Large intestine (tissue), 3 donors: ENCODE measurements at regions not wholly inside any gene's neighbourhood (a gene's known extent, or its start where the extent isn't known, plus 50 kb on each side); places are given as distances from the start of the nearest gene placed in this dataset.
"Not testable (repeated sequence)": the region's sequence is repeated elsewhere in the genome, so short reads cannot be mapped to it uniquely, and the experiment has no call there.

ENCODE experiments used
- DNase-seq, 2 donors: peaks; one replicate each; pipeline versions ENCODE4 v3.0.0 to v3.0.0-alpha.2; 2013
- H3K27ac ChIP-seq: one replicate; pipeline ENCODE4 v1.5.1; 2013; ENCODE audit warnings: low read length
- H3K27me3 ChIP-seq: 2 replicates; pipeline ENCODE4 v1.6.1; 2013; ENCODE audit warnings: low read length; ENCODE audit not compliant: control insufficient read depth, insufficient read depth
- H3K36me3 ChIP-seq: 2 replicates; pipeline ENCODE4 v1.6.1; 2013; ENCODE audit warnings: low read length; ENCODE audit not compliant: control insufficient read depth, insufficient read depth
- H3K4me1 ChIP-seq: one replicate; pipeline ENCODE4 v1.6.1; 2013; ENCODE audit warnings: low read length; ENCODE audit not compliant: control insufficient read depth, insufficient read depth
- H3K4me3 ChIP-seq: one replicate; pipeline ENCODE4 v1.5.1; 2013; ENCODE audit warnings: low read length
- H3K9me3 ChIP-seq: one replicate; pipeline ENCODE4 v1.6.1; 2013; ENCODE audit warnings: mild to moderate bottlenecking, low read depth, low read length, moderate library complexity; ENCODE audit not compliant: control insufficient read depth
- WGBS: methylation state at CpG from one replicate; pipeline ENCODE4 v1.1.5; 2013; ENCODE audit warnings: low lambda C conversion rate; ENCODE audit not compliant: insufficient coverage; 5-methylcytosine and 5-hydroxymethylcytosine counted together

DNA sequence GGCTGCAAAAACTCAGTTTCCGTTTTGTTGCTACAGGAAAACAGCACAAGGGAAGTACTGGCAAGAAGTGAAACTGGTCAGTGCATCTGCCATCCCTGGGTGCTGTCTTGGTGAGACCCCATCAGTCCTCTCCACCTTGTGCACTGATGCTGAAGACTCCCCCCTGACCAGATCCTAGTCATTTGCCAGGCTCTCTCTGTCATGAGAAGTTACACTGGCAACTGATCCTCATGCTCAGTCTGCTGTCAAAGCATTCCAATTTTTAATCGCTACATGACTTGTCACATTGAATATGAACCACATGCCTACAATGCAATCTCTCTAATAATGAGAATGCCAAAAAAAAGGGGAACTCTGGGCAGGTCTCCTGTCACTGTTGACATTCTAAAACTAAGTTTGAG is 296.5 kb downstream of the ZIC1 start:
- H3K4me1 ChIP-seq: no peaks in the 10 kb centered on the region
- H3K4me3 ChIP-seq: no peak overlapping the region
- H3K27me3 ChIP-seq: no peaks in the 10 kb centered on the region
- WGBS: 100% methylated on average over 1 of the region's 2 CpGs
- H3K36me3 ChIP-seq: no peaks in the 10 kb centered on the region
- no peak for DNase-seq
- no peak overlapping the region for H3K27ac ChIP-seq
- H3K9me3 ChIP-seq: no peaks in the 10 kb centered on the region

DNA sequence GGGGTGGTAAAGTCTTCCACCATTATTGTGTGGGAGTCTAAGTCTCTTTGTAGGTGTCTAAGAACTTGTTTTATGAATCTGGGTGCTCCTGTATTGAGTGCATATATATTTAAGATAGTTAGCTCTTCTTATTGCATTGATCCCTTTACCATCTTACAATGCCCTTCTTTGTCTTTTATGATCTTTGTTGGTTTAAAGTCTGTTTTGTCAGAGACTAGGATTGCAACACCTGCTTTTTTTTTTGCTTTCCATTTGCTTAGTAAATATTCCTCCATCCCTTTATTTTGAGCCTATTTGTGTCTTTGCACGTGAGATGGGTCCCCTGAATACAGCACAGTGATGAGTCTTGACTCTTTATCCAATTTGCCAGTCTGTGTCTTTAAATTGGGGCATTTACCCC is 301.6 kb downstream of the ZIC1 start:
- not testable (repeated sequence) for H3K27me3 ChIP-seq, H3K4me1 ChIP-seq, H3K27ac ChIP-seq, H3K36me3 ChIP-seq, H3K4me3 ChIP-seq, H3K9me3 ChIP-seq, DNase-seq
- WGBS: no CpG with 5 or more reads among the region's 1 CpG

DNA sequence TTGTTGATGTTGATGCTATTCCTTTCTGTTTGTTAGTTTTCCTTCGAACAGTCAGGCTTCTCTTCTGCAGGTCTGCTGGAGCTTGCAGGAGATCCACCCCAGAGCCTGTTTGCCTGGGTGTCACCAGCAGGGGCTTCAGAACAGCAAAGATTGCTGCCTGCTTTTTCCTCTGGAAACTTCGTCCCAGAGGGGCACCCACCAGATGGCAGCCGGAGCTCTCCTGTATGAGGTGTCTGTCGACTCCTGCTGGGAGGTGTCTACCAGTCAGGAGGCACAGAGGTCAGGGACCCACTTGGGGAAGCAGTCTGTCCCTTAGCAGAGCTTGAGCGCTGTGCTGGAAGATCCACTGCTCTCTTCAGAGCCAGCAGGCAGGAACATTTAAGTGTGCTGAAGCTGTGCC is 303.2 kb downstream of the ZIC1 start:
- Histone ChIP-seq H3K9me3 (no peaks in the 10 kb centered on the region), H3K36me3 (no peaks in the 10 kb centered on the region), H3K27ac (no peak overlapping the region), H3K27me3 (no peaks in the 10 kb centered on the region), H3K4me3 (no peak overlapping the region), H3K4me1 (no peaks in the 10 kb centered on the region)
- WGBS: no CpG with 5 or more reads among the region's 5 CpGs
- DNase-seq: no peak

DNA sequence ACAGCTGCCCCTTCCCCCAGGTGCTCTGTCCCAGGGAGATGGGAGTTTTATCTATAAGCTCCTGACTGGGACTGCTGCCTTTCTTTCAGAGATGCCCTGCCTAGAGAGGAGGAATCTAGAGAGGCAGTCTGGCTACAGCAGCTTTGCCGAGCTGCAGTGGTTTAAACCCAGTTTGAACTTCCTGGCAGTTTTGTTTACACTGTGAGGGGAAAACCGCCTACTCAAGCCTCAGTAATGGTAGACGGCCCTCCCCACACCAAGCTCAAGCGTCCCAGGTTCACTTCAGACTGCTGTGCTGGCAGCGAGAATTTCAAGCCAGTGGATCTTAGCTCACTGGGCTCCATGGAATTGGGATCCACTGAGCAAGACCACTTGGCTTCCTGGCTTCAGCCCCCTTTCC is 303.6 kb downstream of the ZIC1 start:
- H3K36me3 ChIP-seq, DNase-seq, H3K27me3 ChIP-seq, H3K9me3 ChIP-seq, H3K4me3 ChIP-seq, H3K4me1 ChIP-seq, H3K27ac ChIP-seq: not testable (repeated sequence)
- WGBS: no CpG with 5 or more reads among the region's 5 CpGs

DNA sequence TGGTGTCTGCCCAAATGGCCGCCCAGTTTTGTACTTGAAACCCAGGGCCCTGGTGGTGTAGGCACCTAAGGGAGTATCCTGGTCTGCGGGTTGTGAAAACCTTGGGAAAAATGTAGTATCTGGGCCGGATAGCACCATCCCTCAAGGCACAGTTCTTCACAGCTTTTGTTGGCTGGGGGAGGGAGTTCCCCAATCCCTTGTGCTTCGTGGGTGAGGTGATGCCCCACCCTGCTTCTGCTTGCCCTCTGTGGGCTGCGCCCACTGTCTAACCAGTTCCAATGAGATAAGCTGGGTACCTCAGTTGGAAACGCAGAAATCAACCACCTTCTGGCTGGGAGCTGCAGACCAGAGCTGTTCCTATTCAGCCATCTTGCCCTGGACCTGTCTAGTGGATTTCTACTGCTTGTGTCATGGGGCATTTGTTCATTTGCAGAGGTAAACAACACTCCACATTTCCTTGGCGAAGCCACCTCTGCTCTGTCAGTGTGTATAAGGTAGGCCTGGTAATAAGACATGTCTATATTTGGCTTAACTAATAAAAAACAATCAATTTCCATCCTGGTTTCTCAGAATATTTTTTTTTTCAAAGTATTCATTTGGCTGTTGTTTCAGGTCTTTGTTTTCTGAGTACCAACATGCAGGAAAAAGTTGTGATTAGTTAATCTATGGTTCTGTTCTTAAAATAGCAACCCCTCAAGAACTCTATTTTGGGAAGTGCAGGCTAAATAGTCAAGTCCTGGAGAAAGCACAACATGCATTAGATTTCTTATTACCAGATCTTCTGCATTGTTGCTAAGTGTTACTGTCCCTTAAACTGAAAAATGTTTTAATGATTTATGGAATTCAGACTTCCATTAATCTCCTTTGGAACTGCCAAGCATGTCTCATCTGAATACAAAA is 304.3 kb downstream of the ZIC1 start:
- Histone ChIP-seq H3K9me3 (no peaks in the 10 kb centered on the region), H3K27ac (no peak overlapping the region), H3K4me1 (no peaks in the 10 kb centered on the region), H3K4me3 (no peak overlapping the region), H3K27me3 (no peaks in the 10 kb centered on the region), H3K36me3 (no peaks in the 10 kb centered on the region)
- DNase-seq: no peak
- no CpG with 5 or more reads among the region's 7 CpGs for WGBS

DNA sequence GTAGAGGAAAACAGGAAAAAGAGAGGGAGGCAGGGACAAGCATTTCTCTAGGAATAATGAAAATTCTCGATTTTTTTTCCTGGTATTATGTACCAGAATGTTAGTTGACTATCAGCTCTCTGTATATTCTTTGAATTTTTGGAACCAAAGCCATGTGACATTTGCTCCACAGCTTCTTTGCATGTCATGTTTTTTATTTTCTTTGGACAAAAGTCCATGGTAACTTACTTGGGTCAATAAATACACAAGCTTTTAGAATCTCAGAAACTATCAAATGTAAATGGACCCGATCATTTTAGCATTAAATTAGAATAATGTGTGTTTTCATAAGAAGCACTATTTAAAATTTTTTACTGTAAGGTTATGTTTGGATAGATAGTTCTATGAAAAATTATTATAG is 320.5 kb downstream of the ZIC1 start:
- Histone ChIP-seq H3K36me3 (no peaks in the 10 kb centered on the region), H3K9me3 (no peaks in the 10 kb centered on the region), H3K27me3 (no peaks in the 10 kb centered on the region), H3K27ac (no peak overlapping the region), H3K4me1 (no peaks in the 10 kb centered on the region), H3K4me3 (no peak overlapping the region)
- WGBS: 69% methylated on average over 2 of the region's 2 CpGs
- DNase-seq: no peak

DNA sequence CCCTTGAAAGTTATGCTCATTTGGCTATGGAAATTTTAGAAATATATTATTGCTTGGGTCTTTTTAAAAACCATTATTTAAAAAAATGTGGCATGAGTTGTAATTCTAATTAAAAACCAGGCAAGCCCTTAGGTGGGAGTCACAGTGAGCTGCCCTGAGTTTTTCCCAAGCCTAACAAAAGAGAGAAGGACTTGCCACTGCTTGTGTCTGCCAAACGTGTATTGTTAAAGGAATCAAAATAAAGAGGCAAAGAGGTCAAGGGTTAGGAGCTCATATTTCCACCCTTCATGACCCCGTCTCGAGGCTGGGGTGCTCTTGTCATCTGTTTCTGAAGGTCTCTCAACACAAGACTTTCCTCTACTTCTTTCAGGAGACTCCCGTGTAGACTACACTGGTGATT is 321.1 kb downstream of the ZIC1 start:
- Histone ChIP-seq H3K9me3 (no peaks in the 10 kb centered on the region), H3K4me3 (no peak overlapping the region), H3K4me1 (no peaks in the 10 kb centered on the region), H3K27ac (no peak overlapping the region), H3K27me3 (no peaks in the 10 kb centered on the region), H3K36me3 (no peaks in the 10 kb centered on the region)
- no peak for DNase-seq
- no CpG with 5 or more reads among the region's 4 CpGs for WGBS

DNA sequence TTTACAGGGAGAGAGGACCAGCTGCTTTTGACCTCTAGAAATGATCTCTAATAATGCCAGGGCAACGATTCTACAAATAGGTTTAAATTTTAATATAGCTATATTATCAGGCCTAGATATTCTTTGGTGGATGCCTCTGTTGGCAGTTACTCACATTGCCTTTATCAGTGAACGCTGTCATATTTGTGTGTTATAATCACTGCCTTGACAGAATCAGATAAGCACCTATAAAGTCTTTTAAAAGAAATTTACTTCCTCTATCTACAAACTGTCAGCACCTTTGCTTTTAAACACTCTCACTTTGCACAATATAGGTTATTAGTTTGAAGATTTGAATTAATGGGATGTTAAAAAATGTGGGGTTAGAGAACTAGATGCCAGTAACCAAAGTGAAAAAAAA is 324.1 kb downstream of the ZIC1 start:
- Histone ChIP-seq H3K27me3 (no peaks in the 10 kb centered on the region), H3K4me3 (no peak overlapping the region), H3K4me1 (no peaks in the 10 kb centered on the region), H3K9me3 (no peaks in the 10 kb centered on the region), H3K27ac (no peak overlapping the region), H3K36me3 (no peaks in the 10 kb centered on the region)
- no peak for DNase-seq
- WGBS: 50% methylated on average over 1 of the region's 2 CpGs

DNA sequence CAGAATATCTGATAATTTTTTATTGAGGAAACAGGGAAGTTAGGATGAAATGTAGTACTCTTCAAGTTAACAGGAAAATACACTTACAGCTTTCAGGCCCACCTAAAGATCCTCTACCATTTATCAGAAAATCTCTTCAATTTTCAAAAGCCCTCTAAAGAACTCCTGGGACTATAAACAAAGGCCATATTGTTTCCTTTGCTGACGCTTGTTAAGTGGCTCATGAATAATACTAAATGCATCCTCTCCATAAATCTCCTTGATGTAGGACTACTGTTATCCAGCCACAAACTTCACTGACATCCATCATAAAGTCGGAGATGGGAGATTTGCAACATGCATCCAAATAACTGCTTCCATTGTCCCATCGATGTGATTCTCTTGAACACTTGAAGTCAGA is 326.5 kb downstream of the ZIC1 start:
- no peaks in the 10 kb centered on the region for H3K27me3 ChIP-seq
- no peak overlapping the region for H3K4me3 ChIP-seq
- no peak overlapping the region for H3K27ac ChIP-seq
- WGBS: no CpG with 5 or more reads among the region's 3 CpGs
- no peak for DNase-seq
- no peaks in the 10 kb centered on the region for H3K9me3 ChIP-seq
- no peaks in the 10 kb centered on the region for H3K36me3 ChIP-seq
- H3K4me1 ChIP-seq: no peaks in the 10 kb centered on the region

DNA sequence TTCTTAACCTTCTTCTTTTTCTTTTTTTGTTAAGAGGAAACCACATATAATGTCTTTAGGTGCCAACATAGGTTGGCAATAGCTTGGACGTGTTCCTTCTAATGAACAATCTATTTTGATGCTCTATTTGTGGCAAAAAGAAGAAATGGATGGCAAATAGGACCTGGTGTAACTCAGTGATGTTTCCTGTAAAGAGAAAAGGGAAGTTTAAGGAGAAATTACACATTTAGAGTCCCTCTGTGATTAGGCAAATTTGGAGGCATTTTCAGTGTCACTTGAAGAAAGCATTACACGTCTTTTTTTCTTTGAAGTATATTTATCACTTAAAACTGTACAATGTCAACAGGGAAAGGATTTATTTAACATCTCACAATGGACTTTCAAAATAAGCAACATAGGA is 327.1 kb downstream of the ZIC1 start:
- H3K36me3 ChIP-seq: no peaks in the 10 kb centered on the region
- H3K4me3 ChIP-seq: no peak overlapping the region
- H3K4me1 ChIP-seq: no peaks in the 10 kb centered on the region
- no peaks in the 10 kb centered on the region for H3K27me3 ChIP-seq
- no peak overlapping the region for H3K27ac ChIP-seq
- no peak for DNase-seq
- 86% methylated on average over 1 of the region's 2 CpGs for WGBS
- H3K9me3 ChIP-seq: no peaks in the 10 kb centered on the region

DNA sequence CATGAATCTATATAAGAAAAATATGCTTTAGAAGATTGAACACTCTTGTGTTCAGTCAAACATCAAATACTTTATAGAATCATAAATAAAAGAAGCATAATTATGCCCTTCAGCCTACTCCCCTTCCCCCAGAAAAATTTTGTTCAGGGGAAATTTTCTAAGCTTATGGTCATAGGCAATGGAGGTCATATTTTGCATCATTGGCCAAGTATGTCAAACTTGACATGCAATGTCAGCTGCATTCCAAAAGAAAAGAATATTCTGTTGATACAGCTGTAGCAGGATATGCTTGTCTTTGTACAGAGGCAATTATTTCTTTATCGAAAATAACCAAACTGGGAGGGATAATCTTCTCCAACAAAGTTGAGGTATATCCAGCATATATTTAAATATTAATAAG is 328.2 kb downstream of the ZIC1 start:
- H3K36me3 ChIP-seq: no peaks in the 10 kb centered on the region
- H3K27me3 ChIP-seq: no peaks in the 10 kb centered on the region
- no peaks in the 10 kb centered on the region for H3K4me1 ChIP-seq
- DNase-seq: no peak
- no peaks in the 10 kb centered on the region for H3K9me3 ChIP-seq
- H3K4me3 ChIP-seq: no peak overlapping the region
- WGBS: 88% methylated on average over 1 of the region's 1 CpG
- H3K27ac ChIP-seq: no peak overlapping the region
